PC-3 (cell line): ENCODE measurements at regions not wholly inside any gene's neighbourhood (a gene's known extent, or its start where the extent isn't known, plus 50 kb on each side); places are given as distances from the start of the nearest gene placed in this dataset.

Experiments used
- CTCF ChIP-seq: fragments of 300-600 bp; sonication (generic); conservative IDR thresholded peaks from 2 replicates; pipeline ENCODE4 v1.5.1; 2017; ENCODE audit warnings: antibody characterized with exemption, low read depth, mild to moderate bottlenecking, low read length
- EZH2 ChIP-seq: fragments of 300-600 bp; sonication (generic); IDR thresholded peaks from one replicate; pipeline ENCODE4 v1.6.1; 2017; ENCODE audit warnings: antibody characterized with exemption, mild to moderate bottlenecking, low read length; ENCODE audit not compliant: unreplicated experiment

- TF ChIP-seq CTCF (no peak), EZH2 (no peak)
Measured at GRCh38 chr10:42941295-42941644, 135.6 kb upstream of the RET start.
